ENCODE measurements at regions not wholly inside any gene's neighbourhood (a gene's known extent, or its start where the extent isn't known, plus 50 kb on each side); places are given as distances from the start of the nearest gene placed in this dataset.

DNA sequence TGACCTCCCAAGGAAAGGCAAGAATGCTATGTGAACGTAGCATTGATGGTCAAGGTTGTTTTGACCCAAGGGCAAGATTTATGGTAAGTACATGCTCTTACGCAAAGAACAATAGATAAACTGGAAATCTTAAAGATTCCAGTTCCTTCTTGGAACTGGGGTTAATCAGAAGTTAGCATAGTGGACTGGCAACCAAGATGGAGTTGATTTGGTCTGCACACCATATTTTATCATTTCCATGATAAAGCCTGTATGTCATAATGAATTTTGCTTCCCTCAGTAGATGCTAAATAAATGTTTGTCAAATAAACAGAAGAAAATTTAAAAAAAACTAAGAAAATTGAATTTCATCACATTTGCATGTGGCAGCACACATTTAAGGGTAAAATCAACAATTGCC, 242.4 kb upstream of the MEF2C start:
- Histone ChIP-seq H3K27me3 (replicated peaks; ENCODE audit: control insufficient read depth, insufficient read depth, low read length) (no peaks in the 10 kb centered on the region), H3K4me3 (replicated peaks; ENCODE audit: low read depth, low read length) (no peak overlapping the region), H3K36me3 (ENCODE audit: control insufficient read depth, insufficient read depth, low read length) (no peaks in the 10 kb centered on the region)
- TF ChIP-seq, protein P1, sequence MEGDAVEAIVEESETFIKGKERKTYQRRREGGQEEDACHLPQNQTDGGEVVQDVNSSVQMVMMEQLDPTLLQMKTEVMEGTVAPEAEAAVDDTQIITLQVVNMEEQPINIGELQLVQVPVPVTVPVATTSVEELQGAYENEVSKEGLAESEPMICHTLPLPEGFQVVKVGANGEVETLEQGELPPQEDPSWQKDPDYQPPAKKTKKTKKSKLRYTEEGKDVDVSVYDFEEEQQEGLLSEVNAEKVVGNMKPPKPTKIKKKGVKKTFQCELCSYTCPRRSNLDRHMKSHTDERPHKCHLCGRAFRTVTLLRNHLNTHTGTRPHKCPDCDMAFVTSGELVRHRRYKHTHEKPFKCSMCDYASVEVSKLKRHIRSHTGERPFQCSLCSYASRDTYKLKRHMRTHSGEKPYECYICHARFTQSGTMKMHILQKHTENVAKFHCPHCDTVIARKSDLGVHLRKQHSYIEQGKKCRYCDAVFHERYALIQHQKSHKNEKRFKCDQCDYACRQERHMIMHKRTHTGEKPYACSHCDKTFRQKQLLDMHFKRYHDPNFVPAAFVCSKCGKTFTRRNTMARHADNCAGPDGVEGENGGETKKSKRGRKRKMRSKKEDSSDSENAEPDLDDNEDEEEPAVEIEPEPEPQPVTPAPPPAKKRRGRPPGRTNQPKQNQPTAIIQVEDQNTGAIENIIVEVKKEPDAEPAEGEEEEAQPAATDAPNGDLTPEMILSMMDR (IDR thresholded peaks at IDR 0.05; ENCODE audit: insufficient read depth, low read length, poor library complexity, severe bottlenecking) = no peak
- no peak for DNase-seq (ENCODE audit: extremely low read depth, insufficient read length)

- H3K36me3 ChIP-seq (ENCODE audit: control insufficient read depth, insufficient read depth, low read length) = no peaks in the 10 kb centered on the region
- DNase-seq (ENCODE audit: extremely low read depth, insufficient read length) = no peak
- H3K27me3 ChIP-seq (replicated peaks; ENCODE audit: control insufficient read depth, insufficient read depth, low read length) = no peaks in the 10 kb centered on the region
- TF ChIP-seq, protein P1 (IDR thresholded peaks at IDR 0.05; ENCODE audit: insufficient read depth, low read length, poor library complexity, severe bottlenecking) = no peak
- H3K4me3 ChIP-seq (replicated peaks; ENCODE audit: low read depth, low read length) = no peak overlapping the region
Observed at GRCh38 chr5:89123581-89123980, 240.6 kb upstream of the MEF2C start.

- H3K4me3 ChIP-seq (replicated peaks; ENCODE audit: low read depth, low read length) = no peak overlapping the region
Observed at GRCh38 chr5:89120719-89121118, 237.7 kb upstream of the MEF2C start.

GRCh38 chr5:89117124-89117644, 234.2 kb upstream of the MEF2C start:
- TF ChIP-seq, protein P1 (IDR thresholded peaks at IDR 0.05; ENCODE audit: insufficient read depth, low read length, poor library complexity, severe bottlenecking) = no peak
- Histone ChIP-seq H3K36me3 (ENCODE audit: control insufficient read depth, insufficient read depth, low read length) (no peaks in the 10 kb centered on the region), H3K27me3 (replicated peaks; ENCODE audit: control insufficient read depth, insufficient read depth, low read length) (no peaks in the 10 kb centered on the region), H3K4me3 (replicated peaks; ENCODE audit: low read depth, low read length) (no peak overlapping the region)
- DNase-seq (ENCODE audit: extremely low read depth, insufficient read length) = peak; percentile 47

More at GRCh38 chr5:89120719-89121118, 237.7 kb upstream of the MEF2C start:
- no peaks in the 10 kb centered on the region for H3K27me3 ChIP-seq (replicated peaks; ENCODE audit: control insufficient read depth, insufficient read depth, low read length)
- no peaks in the 10 kb centered on the region for H3K36me3 ChIP-seq (ENCODE audit: control insufficient read depth, insufficient read depth, low read length)
- DNase-seq (ENCODE audit: extremely low read depth, insufficient read length) = no peak
- TF ChIP-seq, protein P1 (IDR thresholded peaks at IDR 0.05; ENCODE audit: insufficient read depth, low read length, poor library complexity, severe bottlenecking) = no peak

DNA sequence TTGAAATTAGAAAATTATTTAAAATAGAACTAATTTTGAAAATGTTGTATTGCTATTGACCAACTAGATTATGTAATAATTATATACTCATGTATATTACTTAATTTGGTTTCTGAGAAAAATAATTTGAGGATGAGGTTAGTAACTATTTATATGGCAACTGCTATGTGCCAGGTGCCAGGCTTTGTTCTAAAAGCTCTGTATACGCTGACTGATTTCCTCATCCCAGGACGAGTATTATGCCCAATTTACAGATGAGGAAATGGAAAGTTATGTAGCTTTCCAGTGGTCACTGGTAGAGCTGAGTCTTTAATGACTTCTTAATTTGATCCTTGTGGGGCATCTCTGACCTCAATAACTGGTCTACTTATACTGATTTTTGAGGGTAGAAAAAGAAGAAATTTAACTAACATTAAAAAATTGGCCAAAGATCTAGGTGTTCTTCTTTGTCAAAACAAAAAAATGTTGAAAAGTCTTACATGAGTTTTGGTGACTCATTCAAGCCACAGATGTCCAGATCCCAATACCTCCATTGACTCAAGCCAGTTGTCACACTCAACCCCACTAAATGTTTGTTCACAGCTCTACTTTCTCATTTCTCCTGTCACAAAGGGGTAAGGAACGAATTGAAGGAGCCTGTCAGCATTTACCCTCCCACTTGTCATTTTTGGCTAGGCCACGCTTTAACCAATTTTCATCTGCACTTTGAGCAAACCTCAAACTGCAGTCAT, 228.1 kb upstream of the MEF2C start:
- Histone ChIP-seq H3K36me3 (ENCODE audit: control insufficient read depth, insufficient read depth, low read length) (no peaks in the 10 kb centered on the region), H3K4me3 (replicated peaks; ENCODE audit: low read depth, low read length) (no peak overlapping the region), H3K27me3 (replicated peaks; ENCODE audit: control insufficient read depth, insufficient read depth, low read length) (no peaks in the 10 kb centered on the region)
- no peak for DNase-seq (ENCODE audit: extremely low read depth, insufficient read length)
- TF ChIP-seq, protein P1 (IDR thresholded peaks at IDR 0.05; ENCODE audit: insufficient read depth, low read length, poor library complexity, severe bottlenecking) = no peak
